ENCODE measurements at regions not wholly inside any gene's neighbourhood (a gene's known extent, or its start where the extent isn't known, plus 50 kb on each side); places are given as distances from the start of the nearest gene placed in this dataset.

GRCh38 chr1:81666586-81666985 is 134.1 kb upstream of the ADGRL2 start:
- peaks cover 3% of the 10 kb centered on the region for H3K9me3 Mint-ChIP-seq
- TF ChIP-seq, protein P1, sequence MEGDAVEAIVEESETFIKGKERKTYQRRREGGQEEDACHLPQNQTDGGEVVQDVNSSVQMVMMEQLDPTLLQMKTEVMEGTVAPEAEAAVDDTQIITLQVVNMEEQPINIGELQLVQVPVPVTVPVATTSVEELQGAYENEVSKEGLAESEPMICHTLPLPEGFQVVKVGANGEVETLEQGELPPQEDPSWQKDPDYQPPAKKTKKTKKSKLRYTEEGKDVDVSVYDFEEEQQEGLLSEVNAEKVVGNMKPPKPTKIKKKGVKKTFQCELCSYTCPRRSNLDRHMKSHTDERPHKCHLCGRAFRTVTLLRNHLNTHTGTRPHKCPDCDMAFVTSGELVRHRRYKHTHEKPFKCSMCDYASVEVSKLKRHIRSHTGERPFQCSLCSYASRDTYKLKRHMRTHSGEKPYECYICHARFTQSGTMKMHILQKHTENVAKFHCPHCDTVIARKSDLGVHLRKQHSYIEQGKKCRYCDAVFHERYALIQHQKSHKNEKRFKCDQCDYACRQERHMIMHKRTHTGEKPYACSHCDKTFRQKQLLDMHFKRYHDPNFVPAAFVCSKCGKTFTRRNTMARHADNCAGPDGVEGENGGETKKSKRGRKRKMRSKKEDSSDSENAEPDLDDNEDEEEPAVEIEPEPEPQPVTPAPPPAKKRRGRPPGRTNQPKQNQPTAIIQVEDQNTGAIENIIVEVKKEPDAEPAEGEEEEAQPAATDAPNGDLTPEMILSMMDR (IDR thresholded peaks at IDR 0.05) = no peak
- no peak overlapping the region for H3K27ac Mint-ChIP-seq
- POLR2A ChIA-PET = no interaction called here
- no peaks in the 10 kb centered on the region for H3K4me1 ChIP-seq (ENCODE audit: insufficient read depth, low read length)
- H3K27ac ChIP-seq (ENCODE audit: low read depth in 1 of 2, low read length in 2 of 2) = no peak overlapping the region
- H3K4me1 Mint-ChIP-seq (ENCODE audit: low read depth) = no peaks in the 10 kb centered on the region
- H3K9me3 ChIP-seq (ENCODE audit: control insufficient read depth in 1 of 2, insufficient read depth in 1 of 2, low read length in 2 of 2) = peaks cover 0 to 7% of the 10 kb centered on the region in 2 experiments
- H3K27me3 ChIP-seq (ENCODE audit: control insufficient read depth in 1 of 2, insufficient read depth in 2 of 2, low read length in 2 of 2) = no peaks in the 10 kb centered on the region
- H3K4me3 ChIP-seq (ENCODE audit: low read length) = no peak overlapping the region
- no peaks in the 10 kb centered on the region for H3K36me3 Mint-ChIP-seq (ENCODE audit: low read depth)
- intact Hi-C loops (cut with DNase I, micrococcal nuclease) = no loop called here
- no peak overlapping the region for H3K4me3 Mint-ChIP-seq
- CTCF ChIA-PET = no interaction called here
- ATAC-seq (ENCODE audit: poor library complexity) (no peak), DNase-seq (no peak)
- no peaks in the 10 kb centered on the region for H3K27me3 Mint-ChIP-seq
- H3K36me3 ChIP-seq (ENCODE audit: insufficient read depth, low read length) = no peaks in the 10 kb centered on the region

GRCh38 chr1:81664341-81664740 is 136.4 kb upstream of the ADGRL2 start:
- H3K4me1 Mint-ChIP-seq (ENCODE audit: low read depth) = no peaks in the 10 kb centered on the region
- TF ChIP-seq, protein P1 (IDR thresholded peaks at IDR 0.05) = no peak
- peaks cover 0 to 7% of the 10 kb centered on the region in 2 experiments for H3K9me3 ChIP-seq (ENCODE audit: control insufficient read depth in 1 of 2, insufficient read depth in 1 of 2, low read length in 2 of 2)
- ChIA-PET POLR2A (no interaction called here), CTCF (no interaction called here)
- H3K27ac Mint-ChIP-seq = no peak overlapping the region
- no peaks in the 10 kb centered on the region for H3K27me3 Mint-ChIP-seq
- intact Hi-C loops (cut with DNase I, micrococcal nuclease) = no loop called here
- no peaks in the 10 kb centered on the region for H3K9me3 Mint-ChIP-seq
- H3K4me3 ChIP-seq (ENCODE audit: low read length) = no peak overlapping the region
- DNase-seq = no peak
- H3K4me1 ChIP-seq (ENCODE audit: insufficient read depth, low read length) = no peaks in the 10 kb centered on the region
- no peaks in the 10 kb centered on the region for H3K36me3 ChIP-seq (ENCODE audit: insufficient read depth, low read length)
- ATAC-seq (ENCODE audit: poor library complexity) = no peak
- H3K36me3 Mint-ChIP-seq (ENCODE audit: low read depth) = no peaks in the 10 kb centered on the region
- H3K27ac ChIP-seq (ENCODE audit: low read depth in 1 of 2, low read length in 2 of 2) = no peak overlapping the region
- no peaks in the 10 kb centered on the region for H3K27me3 ChIP-seq (ENCODE audit: control insufficient read depth in 1 of 2, insufficient read depth in 2 of 2, low read length in 2 of 2)
- H3K4me3 Mint-ChIP-seq = no peak overlapping the region

DNA sequence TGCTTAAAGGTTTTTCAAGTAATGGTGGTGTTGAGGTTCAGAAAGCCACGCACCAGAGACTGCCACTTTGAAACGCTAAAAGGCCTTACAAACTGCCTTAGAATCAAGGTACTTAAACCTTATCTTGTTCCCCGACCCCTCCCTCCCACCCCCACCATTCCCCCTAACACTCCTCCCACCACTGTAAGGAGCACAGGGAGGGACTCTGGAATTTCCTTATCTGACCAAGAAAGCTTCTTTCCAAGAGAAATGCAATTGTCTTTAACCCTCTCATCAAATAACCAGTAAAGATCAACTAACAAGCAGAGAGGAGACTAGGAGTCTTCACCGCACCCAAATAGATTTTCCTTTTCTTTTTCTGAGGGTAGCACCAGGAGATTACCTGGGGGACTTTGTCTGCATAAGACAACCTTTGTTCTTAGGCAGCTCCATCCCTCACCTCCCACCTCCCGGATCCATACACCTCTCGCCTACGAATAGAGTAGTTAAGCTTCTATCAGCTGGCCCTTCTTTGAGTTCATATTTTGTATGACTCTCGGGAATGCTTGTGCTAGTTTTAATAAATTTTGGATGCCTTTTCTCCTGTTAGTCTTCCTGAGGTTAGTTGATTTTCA is 137.7 kb upstream of the ADGRL2 start:
- no peaks in the 10 kb centered on the region for H3K9me3 Mint-ChIP-seq
- TF ChIP-seq, protein P1 (IDR thresholded peaks at IDR 0.05) = no peak
- H3K27ac Mint-ChIP-seq = no peak overlapping the region
- H3K36me3 Mint-ChIP-seq (ENCODE audit: low read depth) = no peaks in the 10 kb centered on the region
- H3K4me1 ChIP-seq (ENCODE audit: insufficient read depth, low read length) = no peaks in the 10 kb centered on the region
- ChIA-PET CTCF (no interaction called here), POLR2A (no interaction called here)
- peaks cover 0 to 5% of the 10 kb centered on the region in 2 experiments for H3K9me3 ChIP-seq (ENCODE audit: control insufficient read depth in 1 of 2, insufficient read depth in 1 of 2, low read length in 2 of 2)
- no peak overlapping the region for H3K27ac ChIP-seq (ENCODE audit: low read depth in 1 of 2, low read length in 2 of 2)
- no peaks in the 10 kb centered on the region for H3K27me3 ChIP-seq (ENCODE audit: control insufficient read depth in 1 of 2, insufficient read depth in 2 of 2, low read length in 2 of 2)
- H3K4me3 ChIP-seq (ENCODE audit: low read length) = no peak overlapping the region
- intact Hi-C loops (cut with DNase I, micrococcal nuclease) = no loop called here
- no peak overlapping the region for H3K4me3 Mint-ChIP-seq
- H3K27me3 Mint-ChIP-seq = no peaks in the 10 kb centered on the region
- H3K4me1 Mint-ChIP-seq (ENCODE audit: low read depth) = no peaks in the 10 kb centered on the region
- DNase-seq (no peak), ATAC-seq (ENCODE audit: poor library complexity) (no peak)
- no peaks in the 10 kb centered on the region for H3K36me3 ChIP-seq (ENCODE audit: insufficient read depth, low read length)
